ENCODE measurements at regions not wholly inside any gene's neighbourhood (a gene's known extent, or its start where the extent isn't known, plus 50 kb on each side); places are given as distances from the start of the nearest gene placed in this dataset.

DNA sequence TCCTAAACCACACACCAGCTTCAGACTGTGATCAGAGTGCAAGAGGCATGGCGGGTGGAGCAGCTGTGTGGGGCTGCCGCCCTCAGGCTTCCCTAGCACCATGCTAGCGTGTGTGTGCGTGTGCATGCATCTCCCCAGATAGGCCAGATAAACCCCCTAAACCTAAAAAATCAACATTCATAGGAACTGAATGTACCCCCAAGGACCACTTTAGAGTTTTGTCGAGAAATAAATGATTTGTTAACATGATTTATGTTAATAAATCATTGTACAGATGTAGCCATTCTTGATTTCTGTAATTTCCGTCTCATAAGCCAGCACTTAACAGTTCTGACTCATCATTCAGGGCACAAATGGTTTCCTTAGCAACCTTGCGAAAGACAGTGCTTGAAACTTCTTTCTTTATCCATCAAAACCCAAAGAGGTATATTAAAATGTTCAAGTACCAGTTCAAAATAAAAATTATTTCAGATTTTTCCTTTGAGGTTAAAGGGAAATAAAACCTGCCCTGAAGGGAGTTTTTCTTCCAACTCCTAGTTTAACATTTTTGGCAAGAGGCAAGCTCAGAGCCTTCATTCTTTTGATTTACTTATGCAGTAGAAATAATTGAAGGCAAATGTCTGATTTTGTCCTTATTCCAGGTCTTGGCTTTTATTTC is 206.2 kb upstream of the RGS6 start:
- peak; percentile 69 for DNase-seq

- DNase-seq, result peak; percentile 67
Observed at GRCh38 chr14:71726580-71727021, 205.6 kb upstream of the RGS6 start.

GRCh38 chr14:71728386-71728785 is 203.8 kb upstream of the RGS6 start:
- DNase-seq, result no peak

- DNase-seq, result no peak
Observed at GRCh38 chr14:71729596-71729995, 202.6 kb upstream of the RGS6 start.

DNA sequence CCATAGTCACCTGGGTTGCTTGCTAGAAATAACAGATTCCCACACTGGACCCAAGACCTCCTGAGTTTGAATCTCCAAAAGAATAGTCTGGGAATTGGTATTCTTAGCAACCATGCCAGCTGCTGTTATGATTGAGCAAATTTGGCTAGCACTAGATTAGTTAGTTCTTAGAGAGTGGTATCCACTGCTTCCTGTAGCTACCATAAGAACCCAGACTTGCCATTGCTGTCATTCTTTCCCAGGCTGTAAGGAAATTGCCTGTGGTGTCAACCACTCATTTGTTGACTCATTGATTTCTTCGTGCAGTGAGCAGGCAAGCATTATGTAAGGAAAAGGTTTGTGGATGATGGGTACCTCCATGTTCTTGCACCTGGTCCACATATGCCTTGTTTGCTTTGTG is 201.8 kb upstream of the RGS6 start:
- no peak for DNase-seq

DNA sequence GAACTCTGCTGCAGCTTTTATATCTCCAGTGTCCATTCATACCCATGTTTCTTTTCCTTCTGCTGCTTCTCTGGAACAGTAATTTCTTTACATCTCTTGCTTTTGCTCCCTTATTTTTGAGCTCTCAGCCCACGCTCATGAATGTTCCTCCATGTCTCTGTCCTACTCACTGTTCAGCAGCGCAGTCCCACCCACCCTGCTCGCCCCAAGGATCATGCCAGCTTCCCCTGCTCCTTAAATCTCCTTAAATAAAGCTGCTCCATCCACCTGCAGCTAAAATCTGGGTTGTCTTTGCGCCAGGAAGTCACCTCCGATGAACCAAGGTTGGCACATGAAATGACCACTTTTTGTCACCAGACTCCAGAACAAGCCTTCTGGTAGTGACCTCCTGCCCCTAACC is 201.1 kb upstream of the RGS6 start:
- no peak for DNase-seq

DNA sequence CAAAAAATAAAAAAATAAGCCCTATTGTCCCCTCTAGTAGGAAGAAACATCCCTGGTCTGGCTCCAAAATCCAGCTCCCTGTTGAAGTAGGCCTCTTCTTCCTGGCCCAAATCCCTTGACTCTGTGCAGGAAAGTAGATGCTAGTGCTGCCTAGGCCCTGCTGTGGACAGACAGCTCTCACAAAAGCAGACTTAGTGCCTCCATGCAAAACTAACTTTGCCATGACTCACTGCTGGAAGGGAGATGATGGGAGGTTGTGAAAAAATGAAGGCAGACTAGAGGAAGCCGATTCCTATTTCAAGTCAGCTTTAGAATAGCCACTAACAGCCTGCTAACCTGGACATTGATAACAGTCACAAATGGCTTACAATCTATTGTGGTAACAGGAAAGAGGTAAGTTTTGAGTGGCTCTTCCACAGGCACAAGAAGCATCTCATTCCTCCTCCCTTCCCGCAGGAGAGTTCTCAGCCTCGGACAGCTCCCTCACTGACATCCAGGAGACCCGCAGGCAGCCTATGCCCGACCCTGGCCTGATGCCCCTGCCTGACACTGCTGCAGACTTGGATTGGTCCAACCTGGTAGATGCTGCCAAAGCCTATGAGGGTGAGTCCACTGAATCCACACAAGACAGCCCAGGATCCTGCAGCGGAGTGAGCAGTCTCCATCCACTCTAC is 198.9 kb upstream of the RGS6 start:
- no peak for DNase-seq

DNA sequence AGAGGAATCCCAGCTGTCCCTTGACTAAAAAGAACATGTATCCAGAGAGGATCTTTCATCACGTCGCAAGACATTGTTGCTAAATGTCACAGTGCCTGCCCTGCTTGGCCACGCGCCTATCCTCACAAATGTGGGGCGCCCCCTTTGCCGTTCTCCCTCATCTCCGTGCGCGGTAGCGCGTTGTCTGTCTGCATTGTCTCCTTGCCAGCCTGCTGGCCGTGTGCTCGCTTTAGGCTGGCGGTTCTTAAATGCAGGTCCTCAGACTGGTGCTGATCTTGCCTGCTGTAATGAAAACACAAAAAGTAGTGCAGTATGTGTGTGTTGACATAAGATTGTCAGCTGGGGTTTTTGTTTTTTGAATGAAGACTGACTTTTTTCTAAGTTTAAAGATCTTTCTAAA is 198.2 kb upstream of the RGS6 start:
- no peak for DNase-seq

GRCh38 chr14:71734885-71735284 is 197.3 kb upstream of the RGS6 start:
- DNase-seq, result peak; percentile 61

DNA sequence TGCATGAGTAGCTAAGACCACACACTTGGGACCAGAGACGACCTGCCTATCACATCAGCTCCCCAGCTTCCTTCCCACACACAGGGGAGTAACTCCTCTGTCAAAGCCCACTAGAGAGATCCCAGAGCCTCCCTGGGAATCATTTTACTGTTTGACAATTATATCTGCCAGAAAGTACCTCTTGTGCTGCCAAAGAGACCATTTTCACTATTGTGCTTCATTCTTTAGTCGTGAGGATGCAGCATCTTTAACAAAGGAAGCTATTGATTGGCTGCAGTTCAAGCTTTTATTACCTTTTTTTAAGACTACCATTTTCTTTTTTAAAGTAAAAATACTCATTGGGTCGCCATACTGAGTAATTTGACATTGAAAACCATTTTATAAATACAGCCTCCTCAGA is 194.5 kb upstream of the RGS6 start:
- DNase-seq, result no peak

- no peak for DNase-seq
Observed at GRCh38 chr14:71739273-71739990, 192.8 kb upstream of the RGS6 start.

DNA sequence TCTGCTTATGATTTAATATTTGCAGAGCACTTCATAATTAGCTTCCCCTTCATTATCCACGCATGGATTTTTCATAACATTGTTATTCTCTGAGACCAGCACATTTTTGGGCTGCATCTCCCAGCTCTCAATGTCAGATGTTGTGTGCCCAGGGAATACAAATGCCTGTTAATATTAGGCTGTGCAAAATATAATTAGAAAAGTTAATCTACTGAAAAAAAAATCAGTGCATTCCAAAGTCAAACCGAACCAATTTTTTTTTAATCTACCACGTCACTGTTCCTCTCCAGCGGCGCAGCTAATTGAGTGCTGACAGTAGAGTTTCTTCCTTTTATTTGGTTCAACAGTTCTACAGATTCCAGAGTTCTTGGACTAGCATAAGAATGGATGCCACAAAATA is 191.0 kb upstream of the RGS6 start:
- DNase-seq, result no peak

DNA sequence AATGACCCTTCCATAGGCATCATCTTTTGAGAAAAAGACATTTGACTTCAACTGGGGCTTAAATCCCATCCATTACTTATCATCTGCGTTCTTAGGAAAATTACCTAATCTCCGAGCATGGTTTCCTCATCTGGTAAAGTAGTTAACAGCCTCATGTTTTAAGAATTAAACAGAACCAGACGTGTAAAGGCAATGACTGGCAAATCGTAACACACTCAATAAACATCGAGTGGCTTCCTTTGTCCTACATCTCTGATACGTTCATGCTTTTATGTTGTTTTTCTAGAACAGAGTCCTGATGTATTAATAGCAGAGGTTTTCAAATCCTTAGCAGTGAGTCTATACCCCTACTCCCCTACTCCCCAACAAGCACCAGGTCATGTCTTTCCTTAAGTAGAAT is 189.7 kb upstream of the RGS6 start:
- DNase-seq, result no peak

DNA sequence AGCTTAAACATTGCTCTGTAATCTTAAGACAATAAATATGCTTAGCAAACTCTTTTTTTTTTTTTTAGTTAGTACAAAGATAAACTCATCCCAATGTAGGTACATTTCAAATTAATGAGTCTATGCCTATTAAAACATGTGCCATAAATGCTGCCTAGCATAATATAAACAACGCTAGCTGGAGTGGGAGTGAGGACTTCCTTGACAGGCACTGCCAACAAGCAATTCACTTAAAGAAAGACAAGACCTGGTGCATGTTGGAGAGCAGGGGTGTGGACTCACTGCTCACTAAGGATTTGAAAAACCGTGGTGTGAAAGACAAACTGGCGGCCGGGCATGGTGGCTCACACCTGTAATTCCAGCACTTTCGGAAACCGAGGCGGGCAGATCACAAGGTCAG is 187.2 kb upstream of the RGS6 start:
- no peak for DNase-seq

- DNase-seq, result no peak
Observed at GRCh38 chr14:71748196-71748595, 184.0 kb upstream of the RGS6 start.

GRCh38 chr14:71749613-71750238 is 182.5 kb upstream of the RGS6 start:
- no peak for DNase-seq

- no peak for DNase-seq
Observed at GRCh38 chr14:71751264-71751663, 181.0 kb upstream of the RGS6 start.

DNA sequence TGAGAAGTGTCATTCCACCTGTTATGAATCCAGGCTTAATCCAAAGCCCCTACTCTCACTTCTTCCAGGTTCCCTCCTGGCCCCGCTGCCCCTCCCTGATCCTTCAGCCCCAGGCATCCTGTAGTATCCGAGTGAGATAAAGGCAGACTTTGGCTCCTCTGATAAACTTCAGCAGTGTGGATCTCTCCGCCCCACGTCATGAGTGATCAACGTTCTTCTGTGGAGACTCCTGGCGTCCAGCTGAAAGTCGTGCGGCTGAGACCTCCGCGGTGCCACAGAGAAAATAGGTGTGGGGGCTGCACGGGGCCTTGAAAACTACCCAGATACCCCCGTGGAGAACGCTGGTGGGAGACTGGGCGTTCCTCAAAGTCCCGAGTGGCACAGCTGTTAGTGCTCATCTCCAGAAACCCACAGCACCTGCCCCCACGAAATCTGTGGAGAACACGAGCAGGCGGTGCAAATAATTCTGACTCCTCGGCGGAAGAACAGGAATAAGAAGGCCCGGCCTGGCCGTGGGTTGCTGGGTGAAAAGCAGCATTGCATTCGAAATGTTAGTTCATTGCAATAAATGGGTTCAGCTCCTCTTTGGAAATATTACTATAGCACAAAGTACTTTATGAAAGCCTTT is 180.0 kb upstream of the RGS6 start:
- no peak for DNase-seq

- DNase-seq, result peak; percentile 91
Observed at GRCh38 chr14:71753126-71753830, 179.0 kb upstream of the RGS6 start.

DNA sequence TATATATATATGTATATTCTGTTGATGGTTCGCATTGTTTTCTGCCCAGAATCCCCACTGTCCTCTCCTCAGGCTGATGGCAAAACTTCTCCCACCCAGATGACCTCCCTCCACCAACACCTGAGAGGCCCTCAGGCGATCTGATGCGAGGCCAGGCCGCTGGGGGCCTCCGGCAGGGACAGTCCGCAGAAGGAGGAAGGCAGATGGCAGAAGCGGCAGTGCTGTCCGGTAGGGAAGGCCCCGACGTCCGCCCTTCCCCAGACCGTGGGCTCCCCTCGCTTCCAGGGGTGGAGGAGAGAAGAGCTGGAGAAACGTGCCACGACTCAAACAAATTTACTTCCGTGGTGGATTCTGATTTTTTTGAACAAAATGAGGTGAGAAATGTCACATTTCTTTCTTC is 178.3 kb upstream of the RGS6 start:
- no peak for DNase-seq

DNA sequence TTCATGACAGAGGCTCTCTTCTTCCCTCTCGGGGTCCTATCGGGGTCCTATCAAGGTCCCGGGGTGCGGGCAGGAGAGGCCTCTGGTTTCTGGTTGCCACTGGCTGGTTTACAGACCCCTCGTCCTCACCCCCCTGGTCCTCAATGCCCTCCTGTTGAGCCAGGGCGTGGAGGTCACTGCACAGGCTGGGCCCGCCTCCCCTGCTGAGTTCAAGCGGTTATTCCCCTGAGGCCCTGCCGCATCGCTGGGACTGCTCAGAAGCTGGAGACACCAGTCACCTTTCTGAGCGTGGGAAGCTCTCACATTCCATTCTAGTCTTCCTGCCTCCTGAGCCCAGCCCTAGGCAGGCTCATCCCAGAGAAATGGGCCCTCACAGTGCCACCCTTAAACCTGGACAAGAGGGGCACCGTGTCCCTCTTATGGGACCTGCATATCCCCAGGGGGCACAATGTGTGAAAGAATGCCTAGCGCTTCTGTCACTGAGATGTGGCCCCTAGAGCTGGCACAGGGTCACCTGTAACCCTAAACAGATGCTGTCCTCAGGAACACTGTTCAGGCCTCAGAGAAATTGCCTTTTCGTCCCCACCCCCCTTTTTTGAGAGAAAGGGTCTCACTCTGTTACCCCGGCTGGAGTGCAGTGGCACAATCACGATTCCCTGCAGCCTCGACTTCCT is 177.7 kb upstream of the RGS6 start:
- DNase-seq, result no peak
